Liver (tissue), 8 donors: ENCODE measurements at regions not wholly inside any gene's neighbourhood (a gene's known extent, or its start where the extent isn't known, plus 50 kb on each side); places are given as distances from the start of the nearest gene placed in this dataset.

Experiments used
- DNase-seq: peaks from one replicate; pipeline ENCODE4 v3.0.0-alpha.2; 2017; ENCODE audit warnings: low spot score
- H3K27ac ChIP-seq, 2 donors: one replicate each; pipeline ENCODE4 v1.7.0; 2013; ENCODE audit warnings: inconsistent platforms in 2 of 2, low read length in 2 of 2, control low read depth in 1 of 2, low read depth in 1 of 2, mild to moderate bottlenecking in 1 of 2
- H3K27me3 ChIP-seq, 4 donors: one replicate each; pipeline versions ENCODE4 v1.6.1 to v1.7.0; 2013; ENCODE audit warnings: low read length in 3 of 4, inconsistent platforms in 1 of 4, mild to moderate bottlenecking in 1 of 4, moderate library complexity in 1 of 4; ENCODE audit not compliant: control insufficient read depth in 4 of 4, insufficient read depth in 4 of 4
- H3K36me3 ChIP-seq, 4 donors: one replicate each; pipeline versions ENCODE4 v1.6.1 to v1.7.0; 2013; ENCODE audit warnings: low read length in 3 of 4, mild to moderate bottlenecking in 3 of 4, low read depth in 1 of 4, moderate library complexity in 1 of 4; ENCODE audit not compliant: control insufficient read depth in 4 of 4, insufficient read depth in 3 of 4
- H3K4me1 ChIP-seq, 4 donors: one replicate each; pipeline versions ENCODE4 v1.6.1 to v1.7.0; 2013; ENCODE audit warnings: low read length in 3 of 4, mild to moderate bottlenecking in 3 of 4, moderate library complexity in 1 of 4; ENCODE audit not compliant: control insufficient read depth in 4 of 4, insufficient read depth in 4 of 4
- H3K4me3 ChIP-seq, 3 donors: one replicate each; pipeline versions ENCODE4 v1.6.1 to v1.7.0; 2013; ENCODE audit warnings: low read length in 3 of 3, control low read depth in 1 of 3, low read depth in 1 of 3, mild to moderate bottlenecking in 1 of 3
- H3K9ac ChIP-seq, 2 donors: one replicate each; pipeline ENCODE4 v1.7.0; 2013; ENCODE audit warnings: low read length in 2 of 2, mild to moderate bottlenecking in 2 of 2, moderate library complexity in 2 of 2, control low read depth in 1 of 2, low read depth in 1 of 2
- H3K9me3 ChIP-seq, 4 donors: one replicate each; pipeline versions ENCODE4 v1.6.1 to v1.7.0; 2013; ENCODE audit warnings: low read length in 3 of 4; ENCODE audit not compliant: control insufficient read depth in 4 of 4
- EGR1 ChIP-seq, 2 donors: IDR thresholded peaks; 2 replicates each; pipeline ENCODE4 v1.6.1; 2016 to 2018; ENCODE audit warnings: antibody characterized with exemption in 2 of 2, low read depth in 2 of 2
- FOXA1 ChIP-seq: IDR thresholded peaks from 2 replicates; pipeline ENCODE4 v1.6.1; 2016; ENCODE audit warnings: antibody characterized with exemption
- GABPA ChIP-seq, 2 donors: IDR thresholded peaks in 1 of 2; conservative IDR thresholded peaks in 1 of 2; 2 replicates each; pipeline ENCODE4 v1.6.1; 2016; ENCODE audit warnings: antibody characterized with exemption in 2 of 2, mild to moderate bottlenecking in 1 of 2, moderate library complexity in 1 of 2
- HNF4A ChIP-seq, 2 donors: conservative IDR thresholded peaks; 2 replicates each; pipeline ENCODE4 v1.6.1; 2016; ENCODE audit warnings: antibody characterized with exemption in 2 of 2, mild to moderate bottlenecking in 2 of 2
- JUND ChIP-seq, 2 donors: IDR thresholded peaks; 2 replicates each; pipeline ENCODE4 v1.6.1; 2016; ENCODE audit warnings: antibody characterized with exemption in 2 of 2
- NR2F2 ChIP-seq: IDR thresholded peaks from 2 replicates; pipeline ENCODE4 v1.6.1; 2016; ENCODE audit warnings: antibody characterized with exemption
- RAD21 ChIP-seq, 2 donors: IDR thresholded peaks; 2 replicates each; pipeline ENCODE4 v1.6.1; 2016; ENCODE audit warnings: antibody characterized with exemption in 2 of 2, mild to moderate bottlenecking in 2 of 2
- RXRA ChIP-seq, 2 donors: IDR thresholded peaks; 2 replicates each; pipeline ENCODE4 v1.6.1; 2017 to 2018; ENCODE audit warnings: antibody characterized with exemption in 2 of 2, mild to moderate bottlenecking in 1 of 2
- SP1 ChIP-seq: IDR thresholded peaks from 2 replicates; pipeline ENCODE4 v1.6.1; 2018; ENCODE audit warnings: antibody characterized with exemption, mild to moderate bottlenecking
- TAF1 ChIP-seq: conservative IDR thresholded peaks from 2 replicates; pipeline ENCODE4 v1.6.1; 2016; ENCODE audit warnings: antibody characterized with exemption, mild to moderate bottlenecking
- WGBS: extraction: QIAGEN DNeasy Blood & Tissue Kit; methylation state at CpG from one replicate; pipeline ENCODE4 v1.1.7; 2013; 5-methylcytosine and 5-hydroxymethylcytosine counted together
- TF ChIP-seq, protein P1 (sequence below): IDR thresholded peaks from 2 replicates; pipeline ENCODE4 v1.6.1; 2016; ENCODE audit warnings: antibody characterized with exemption
- TF ChIP-seq, protein P2 (sequence below): IDR thresholded peaks from 2 replicates; pipeline ENCODE4 v1.6.1; 2016; ENCODE audit warnings: antibody characterized with exemption, mild to moderate bottlenecking
- TF ChIP-seq, protein P3 (sequence below): IDR thresholded peaks from 2 replicates; pipeline ENCODE4 v1.6.1; 2016; ENCODE audit warnings: antibody characterized with exemption
- TF ChIP-seq, protein P4 (sequence below): fragments of 150-350 bp; IDR thresholded peaks from 2 replicates; pipeline ENCODE4 v1.5.1; 2017; ENCODE audit warnings: improper control_type of control experiment, low read depth, low read length; ENCODE audit not compliant: missing input control
- TF ChIP-seq, protein P5 (sequence below): IDR thresholded peaks from 2 replicates; pipeline ENCODE4 v1.6.1; 2016; ENCODE audit warnings: antibody characterized with exemption
- donor health status: healthy.
- donor health status: healthy.
- donor health status: healthy.
- donor health status: healthy.
- donor health status: healthy.

DNA sequence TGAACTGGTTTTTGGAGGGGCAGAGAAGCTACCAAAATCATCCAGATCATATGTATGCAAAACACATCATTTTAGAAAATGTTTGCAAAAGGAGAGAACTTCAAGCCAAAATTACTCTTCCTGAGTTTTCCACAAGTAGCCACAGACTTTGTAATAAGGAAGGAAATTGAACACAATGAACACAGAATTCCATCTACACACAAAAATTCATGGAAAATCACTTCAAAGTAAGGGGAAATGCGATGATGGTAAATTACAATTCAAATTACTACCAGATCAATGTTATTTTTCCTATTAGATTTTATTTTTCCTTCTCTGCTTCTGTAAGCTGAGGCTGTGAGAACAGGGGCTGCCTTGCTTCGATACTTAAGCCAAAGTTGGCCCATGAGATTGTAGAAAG, 172.1 kb upstream of the ARL4C start:
- WGBS, result 87% methylated on average over 2 of the region's 2 CpGs
- TF ChIP-seq JUND (IDR thresholded peaks at IDR 0.05) (no peak), RXRA (IDR thresholded peaks at IDR 0.05) (no peak), RAD21 (IDR thresholded peaks at IDR 0.05) (no peak), GABPA (IDR thresholded peaks at IDR 0.05 in 1 of 2, conservative IDR thresholded peaks at IDR 0.05 in 1 of 2) (no peak), TAF1 (no peak), HNF4A (conservative IDR thresholded peaks at IDR 0.05) (no peak), NR2F2 (no peak)
- TF ChIP-seq, protein P1, sequence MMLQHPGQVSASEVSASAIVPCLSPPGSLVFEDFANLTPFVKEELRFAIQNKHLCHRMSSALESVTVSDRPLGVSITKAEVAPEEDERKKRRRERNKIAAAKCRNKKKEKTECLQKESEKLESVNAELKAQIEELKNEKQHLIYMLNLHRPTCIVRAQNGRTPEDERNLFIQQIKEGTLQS, result no peak
- TF ChIP-seq, protein P2, sequence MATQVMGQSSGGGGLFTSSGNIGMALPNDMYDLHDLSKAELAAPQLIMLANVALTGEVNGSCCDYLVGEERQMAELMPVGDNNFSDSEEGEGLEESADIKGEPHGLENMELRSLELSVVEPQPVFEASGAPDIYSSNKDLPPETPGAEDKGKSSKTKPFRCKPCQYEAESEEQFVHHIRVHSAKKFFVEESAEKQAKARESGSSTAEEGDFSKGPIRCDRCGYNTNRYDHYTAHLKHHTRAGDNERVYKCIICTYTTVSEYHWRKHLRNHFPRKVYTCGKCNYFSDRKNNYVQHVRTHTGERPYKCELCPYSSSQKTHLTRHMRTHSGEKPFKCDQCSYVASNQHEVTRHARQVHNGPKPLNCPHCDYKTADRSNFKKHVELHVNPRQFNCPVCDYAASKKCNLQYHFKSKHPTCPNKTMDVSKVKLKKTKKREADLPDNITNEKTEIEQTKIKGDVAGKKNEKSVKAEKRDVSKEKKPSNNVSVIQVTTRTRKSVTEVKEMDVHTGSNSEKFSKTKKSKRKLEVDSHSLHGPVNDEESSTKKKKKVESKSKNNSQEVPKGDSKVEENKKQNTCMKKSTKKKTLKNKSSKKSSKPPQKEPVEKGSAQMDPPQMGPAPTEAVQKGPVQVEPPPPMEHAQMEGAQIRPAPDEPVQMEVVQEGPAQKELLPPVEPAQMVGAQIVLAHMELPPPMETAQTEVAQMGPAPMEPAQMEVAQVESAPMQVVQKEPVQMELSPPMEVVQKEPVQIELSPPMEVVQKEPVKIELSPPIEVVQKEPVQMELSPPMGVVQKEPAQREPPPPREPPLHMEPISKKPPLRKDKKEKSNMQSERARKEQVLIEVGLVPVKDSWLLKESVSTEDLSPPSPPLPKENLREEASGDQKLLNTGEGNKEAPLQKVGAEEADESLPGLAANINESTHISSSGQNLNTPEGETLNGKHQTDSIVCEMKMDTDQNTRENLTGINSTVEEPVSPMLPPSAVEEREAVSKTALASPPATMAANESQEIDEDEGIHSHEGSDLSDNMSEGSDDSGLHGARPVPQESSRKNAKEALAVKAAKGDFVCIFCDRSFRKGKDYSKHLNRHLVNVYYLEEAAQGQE, result no peak
- TF ChIP-seq, protein P3, sequence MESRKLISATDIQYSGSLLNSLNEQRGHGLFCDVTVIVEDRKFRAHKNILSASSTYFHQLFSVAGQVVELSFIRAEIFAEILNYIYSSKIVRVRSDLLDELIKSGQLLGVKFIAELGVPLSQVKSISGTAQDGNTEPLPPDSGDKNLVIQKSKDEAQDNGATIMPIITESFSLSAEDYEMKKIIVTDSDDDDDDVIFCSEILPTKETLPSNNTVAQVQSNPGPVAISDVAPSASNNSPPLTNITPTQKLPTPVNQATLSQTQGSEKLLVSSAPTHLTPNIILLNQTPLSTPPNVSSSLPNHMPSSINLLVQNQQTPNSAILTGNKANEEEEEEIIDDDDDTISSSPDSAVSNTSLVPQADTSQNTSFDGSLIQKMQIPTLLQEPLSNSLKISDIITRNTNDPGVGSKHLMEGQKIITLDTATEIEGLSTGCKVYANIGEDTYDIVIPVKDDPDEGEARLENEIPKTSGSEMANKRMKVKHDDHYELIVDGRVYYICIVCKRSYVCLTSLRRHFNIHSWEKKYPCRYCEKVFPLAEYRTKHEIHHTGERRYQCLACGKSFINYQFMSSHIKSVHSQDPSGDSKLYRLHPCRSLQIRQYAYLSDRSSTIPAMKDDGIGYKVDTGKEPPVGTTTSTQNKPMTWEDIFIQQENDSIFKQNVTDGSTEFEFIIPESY, result no peak
- TF ChIP-seq, protein P4, sequence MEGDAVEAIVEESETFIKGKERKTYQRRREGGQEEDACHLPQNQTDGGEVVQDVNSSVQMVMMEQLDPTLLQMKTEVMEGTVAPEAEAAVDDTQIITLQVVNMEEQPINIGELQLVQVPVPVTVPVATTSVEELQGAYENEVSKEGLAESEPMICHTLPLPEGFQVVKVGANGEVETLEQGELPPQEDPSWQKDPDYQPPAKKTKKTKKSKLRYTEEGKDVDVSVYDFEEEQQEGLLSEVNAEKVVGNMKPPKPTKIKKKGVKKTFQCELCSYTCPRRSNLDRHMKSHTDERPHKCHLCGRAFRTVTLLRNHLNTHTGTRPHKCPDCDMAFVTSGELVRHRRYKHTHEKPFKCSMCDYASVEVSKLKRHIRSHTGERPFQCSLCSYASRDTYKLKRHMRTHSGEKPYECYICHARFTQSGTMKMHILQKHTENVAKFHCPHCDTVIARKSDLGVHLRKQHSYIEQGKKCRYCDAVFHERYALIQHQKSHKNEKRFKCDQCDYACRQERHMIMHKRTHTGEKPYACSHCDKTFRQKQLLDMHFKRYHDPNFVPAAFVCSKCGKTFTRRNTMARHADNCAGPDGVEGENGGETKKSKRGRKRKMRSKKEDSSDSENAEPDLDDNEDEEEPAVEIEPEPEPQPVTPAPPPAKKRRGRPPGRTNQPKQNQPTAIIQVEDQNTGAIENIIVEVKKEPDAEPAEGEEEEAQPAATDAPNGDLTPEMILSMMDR, result no peak
- H3K4me3 ChIP-seq, result no peak overlapping the region

DNA sequence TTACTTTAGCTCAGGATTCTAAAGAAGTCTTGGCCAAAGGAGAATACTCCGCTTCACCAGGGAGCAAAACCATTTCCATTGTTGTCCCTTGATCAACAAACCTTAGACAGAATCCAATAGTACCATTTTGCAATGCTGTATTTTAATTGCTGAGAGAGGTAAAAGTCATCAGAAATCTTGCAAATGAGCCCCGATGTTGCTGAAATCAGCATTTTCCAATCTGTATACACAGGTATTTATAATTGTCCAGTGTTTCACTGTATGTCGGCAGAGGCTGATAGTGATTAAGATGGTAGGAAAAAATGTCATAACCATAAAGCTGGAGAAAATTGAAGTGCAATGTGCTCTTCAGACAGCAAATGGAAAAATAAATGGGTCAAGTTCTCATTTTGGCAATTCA, 170.0 kb upstream of the ARL4C start:
- 93% methylated on average over 3 of the region's 3 CpGs for WGBS
- H3K4me1 ChIP-seq, result no peaks in the 10 kb centered on the region
- no peak overlapping the region for H3K27ac ChIP-seq
- TF ChIP-seq FOXA1 (no peak), EGR1 (IDR thresholded peaks at IDR 0.05; ENCODE audit: low read depth in 2 of 2) (no peak), SP1 (no peak), JUND (IDR thresholded peaks at IDR 0.05) (no peak), RAD21 (IDR thresholded peaks at IDR 0.05) (no peak)
- TF ChIP-seq, protein P1, result no peak
- TF ChIP-seq, protein P5, sequence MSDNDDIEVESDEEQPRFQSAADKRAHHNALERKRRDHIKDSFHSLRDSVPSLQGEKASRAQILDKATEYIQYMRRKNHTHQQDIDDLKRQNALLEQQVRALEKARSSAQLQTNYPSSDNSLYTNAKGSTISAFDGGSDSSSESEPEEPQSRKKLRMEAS, result no peak
- H3K4me3 ChIP-seq, result no peak overlapping the region
- no peak for DNase-seq
- H3K9ac ChIP-seq, result no peak overlapping the region
- H3K36me3 ChIP-seq, result no peaks in the 10 kb centered on the region
- no peaks in the 10 kb centered on the region for H3K27me3 ChIP-seq
- H3K9me3 ChIP-seq, result no peaks in the 10 kb centered on the region

More for the DNA sequence above, 172.1 kb upstream of the ARL4C start:
- Histone ChIP-seq H3K36me3 (no peaks in the 10 kb centered on the region), H3K27ac (no peak overlapping the region), H3K9me3 (no peaks in the 10 kb centered on the region), H3K4me1 (peaks cover 1 to 11% (median 6%) of the 10 kb centered on the region in 4 donors), H3K27me3 (no peaks in the 10 kb centered on the region), H3K9ac (no peak overlapping the region)
- DNase-seq, result no peak
